ENCODE measurements at regions not wholly inside any gene's neighbourhood (a gene's known extent, or its start where the extent isn't known, plus 50 kb on each side); places are given as distances from the start of the nearest gene placed in this dataset.

GRCh38 chr3:182562274-182562673, 231.0 kb upstream of the ATP11B start:
- no peak for FAIRE-seq
- TF ChIP-seq POU2F2 (IDR thresholded peaks at IDR 0.05; ENCODE audit: low read depth, low read length) (no peak), POLR2AphosphoS5 (IDR thresholded peaks at IDR 0.05; ENCODE audit: low read depth, low read length) (no peak), SPI1 (IDR thresholded peaks at IDR 0.05; ENCODE audit: low read depth, low read length) (no peak), POLR2A (IDR thresholded peaks at IDR 0.05; ENCODE audit: low read depth, low read length) (no peak), PAX5 (IDR thresholded peaks at IDR 0.05; ENCODE audit: insufficient read depth, low read length, severe bottlenecking) (no peak), TAF1 (IDR thresholded peaks at IDR 0.05; ENCODE audit: low read depth, low read length) (no peak)
- DNase-seq (ENCODE audit: insufficient read length, low spot score), result no peak

GRCh38 chr3:182565916-182566796, 227.1 kb upstream of the ATP11B start:
- no peak for DNase-seq (ENCODE audit: insufficient read length, low spot score)
- TF ChIP-seq PAX5 (IDR thresholded peaks at IDR 0.05; ENCODE audit: insufficient read depth, low read length, severe bottlenecking) (no peak), POU2F2 (IDR thresholded peaks at IDR 0.05; ENCODE audit: low read depth, low read length) (no peak), POLR2A (IDR thresholded peaks at IDR 0.05; ENCODE audit: low read depth, low read length) (no peak), POLR2AphosphoS5 (IDR thresholded peaks at IDR 0.05; ENCODE audit: low read depth, low read length) (no peak), TAF1 (IDR thresholded peaks at IDR 0.05; ENCODE audit: low read depth, low read length) (no peak), SPI1 (IDR thresholded peaks at IDR 0.05; ENCODE audit: low read depth, low read length) (no peak)
- FAIRE-seq, result no peak

GRCh38 chr3:182567700-182568099, 225.6 kb upstream of the ATP11B start:
- no peak for TF ChIP-seq POLR2AphosphoS5 (IDR thresholded peaks at IDR 0.05; ENCODE audit: low read depth, low read length)
- no peak for TF ChIP-seq POU2F2 (IDR thresholded peaks at IDR 0.05; ENCODE audit: low read depth, low read length)
- no peak for TF ChIP-seq SPI1 (IDR thresholded peaks at IDR 0.05; ENCODE audit: low read depth, low read length)
- no peak for TF ChIP-seq PAX5 (IDR thresholded peaks at IDR 0.05; ENCODE audit: insufficient read depth, low read length, severe bottlenecking)
- no peak for TF ChIP-seq TAF1 (IDR thresholded peaks at IDR 0.05; ENCODE audit: low read depth, low read length)
- no peak for TF ChIP-seq POLR2A (IDR thresholded peaks at IDR 0.05; ENCODE audit: low read depth, low read length)
- no peak for DNase-seq (ENCODE audit: insufficient read length, low spot score)
- no peak for FAIRE-seq

GRCh38 chr3:182568261-182568660, 225.0 kb upstream of the ATP11B start:
- DNase-seq (ENCODE audit: insufficient read length, low spot score) (no peak), FAIRE-seq (no peak)
- TF ChIP-seq POLR2A (IDR thresholded peaks at IDR 0.05; ENCODE audit: low read depth, low read length), result no peak
- TF ChIP-seq SPI1 (IDR thresholded peaks at IDR 0.05; ENCODE audit: low read depth, low read length), result no peak
- TF ChIP-seq TAF1 (IDR thresholded peaks at IDR 0.05; ENCODE audit: low read depth, low read length), result no peak
- TF ChIP-seq PAX5 (IDR thresholded peaks at IDR 0.05; ENCODE audit: insufficient read depth, low read length, severe bottlenecking), result no peak
- no peak for TF ChIP-seq POLR2AphosphoS5 (IDR thresholded peaks at IDR 0.05; ENCODE audit: low read depth, low read length)
- no peak for TF ChIP-seq POU2F2 (IDR thresholded peaks at IDR 0.05; ENCODE audit: low read depth, low read length)

GRCh38 chr3:182568876-182569275, 224.4 kb upstream of the ATP11B start:
- no peak for TF ChIP-seq PAX5 (IDR thresholded peaks at IDR 0.05; ENCODE audit: insufficient read depth, low read length, severe bottlenecking)
- no peak for TF ChIP-seq TAF1 (IDR thresholded peaks at IDR 0.05; ENCODE audit: low read depth, low read length)
- TF ChIP-seq POU2F2 (IDR thresholded peaks at IDR 0.05; ENCODE audit: low read depth, low read length), result no peak
- FAIRE-seq, result no peak
- no peak for DNase-seq (ENCODE audit: insufficient read length, low spot score)

- TF ChIP-seq POU2F2 (IDR thresholded peaks at IDR 0.05; ENCODE audit: low read depth, low read length), result no peak
- TF ChIP-seq POLR2AphosphoS5 (IDR thresholded peaks at IDR 0.05; ENCODE audit: low read depth, low read length), result no peak
- no peak for TF ChIP-seq POLR2A (IDR thresholded peaks at IDR 0.05; ENCODE audit: low read depth, low read length)
- TF ChIP-seq TAF1 (IDR thresholded peaks at IDR 0.05; ENCODE audit: low read depth, low read length), result no peak
- no peak for TF ChIP-seq PAX5 (IDR thresholded peaks at IDR 0.05; ENCODE audit: insufficient read depth, low read length, severe bottlenecking)
- no peak for TF ChIP-seq SPI1 (IDR thresholded peaks at IDR 0.05; ENCODE audit: low read depth, low read length)
- DNase-seq (ENCODE audit: insufficient read length, low spot score), result no peak
- FAIRE-seq, result no peak
Measured at GRCh38 chr3:182570946-182571594, 222.2 kb upstream of the ATP11B start.

- TF ChIP-seq SPI1 (IDR thresholded peaks at IDR 0.05; ENCODE audit: low read depth, low read length) (no peak), POLR2A (IDR thresholded peaks at IDR 0.05; ENCODE audit: low read depth, low read length) (no peak), PAX5 (IDR thresholded peaks at IDR 0.05; ENCODE audit: insufficient read depth, low read length, severe bottlenecking) (no peak), TAF1 (IDR thresholded peaks at IDR 0.05; ENCODE audit: low read depth, low read length) (no peak), POLR2AphosphoS5 (IDR thresholded peaks at IDR 0.05; ENCODE audit: low read depth, low read length) (no peak), POU2F2 (IDR thresholded peaks at IDR 0.05; ENCODE audit: low read depth, low read length) (no peak)
- no peak for FAIRE-seq
- no peak for DNase-seq (ENCODE audit: insufficient read length, low spot score)
Measured at GRCh38 chr3:182575941-182576340, 217.4 kb upstream of the ATP11B start.

- no peak for FAIRE-seq
- TF ChIP-seq SPI1 (IDR thresholded peaks at IDR 0.05; ENCODE audit: low read depth, low read length), result no peak
- no peak for TF ChIP-seq PAX5 (IDR thresholded peaks at IDR 0.05; ENCODE audit: insufficient read depth, low read length, severe bottlenecking)
- no peak for TF ChIP-seq POLR2AphosphoS5 (IDR thresholded peaks at IDR 0.05; ENCODE audit: low read depth, low read length)
- TF ChIP-seq TAF1 (IDR thresholded peaks at IDR 0.05; ENCODE audit: low read depth, low read length), result no peak
- TF ChIP-seq POU2F2 (IDR thresholded peaks at IDR 0.05; ENCODE audit: low read depth, low read length), result no peak
- no peak for TF ChIP-seq POLR2A (IDR thresholded peaks at IDR 0.05; ENCODE audit: low read depth, low read length)
- DNase-seq (ENCODE audit: insufficient read length, low spot score), result no peak
Measured at GRCh38 chr3:182583545-182583944, 209.8 kb upstream of the ATP11B start.

GRCh38 chr3:182585532-182586150, 207.7 kb upstream of the ATP11B start:
- FAIRE-seq (no peak), DNase-seq (ENCODE audit: insufficient read length, low spot score) (no peak)
- TF ChIP-seq POLR2AphosphoS5 (IDR thresholded peaks at IDR 0.05; ENCODE audit: low read depth, low read length) (no peak), POLR2A (IDR thresholded peaks at IDR 0.05; ENCODE audit: low read depth, low read length) (no peak), POU2F2 (IDR thresholded peaks at IDR 0.05; ENCODE audit: low read depth, low read length) (no peak), PAX5 (IDR thresholded peaks at IDR 0.05; ENCODE audit: insufficient read depth, low read length, severe bottlenecking) (no peak), SPI1 (IDR thresholded peaks at IDR 0.05; ENCODE audit: low read depth, low read length) (no peak), TAF1 (IDR thresholded peaks at IDR 0.05; ENCODE audit: low read depth, low read length) (no peak)
